SU-DHL-6 (cell line): ENCODE measurements at regions not wholly inside any gene's neighbourhood (a gene's known extent, or its start where the extent isn't known, plus 50 kb on each side); places are given as distances from the start of the nearest gene placed in this dataset.

ENCODE experiments used
- EZH2phosphoT487 ChIP-seq: fragments of 200-600 bp; sonication (generic), shearing (Covaris generic); conservative IDR thresholded peaks from 2 replicates; pipeline ENCODE4 v1.6.1; 2018; ENCODE audit warnings: mild to moderate bottlenecking, antibody characterized with exemption, low read length, moderate library complexity, mixed read lengths
- TF ChIP-seq, protein P1 (sequence below): fragments of 200-600 bp; sonication (generic); IDR thresholded peaks from one replicate; pipeline ENCODE4 v1.5.1; 2017; ENCODE audit warnings: antibody characterized with exemption, mild to moderate bottlenecking, low read length, moderate library complexity; ENCODE audit not compliant: insufficient read depth, poor library complexity, severe bottlenecking

DNA sequence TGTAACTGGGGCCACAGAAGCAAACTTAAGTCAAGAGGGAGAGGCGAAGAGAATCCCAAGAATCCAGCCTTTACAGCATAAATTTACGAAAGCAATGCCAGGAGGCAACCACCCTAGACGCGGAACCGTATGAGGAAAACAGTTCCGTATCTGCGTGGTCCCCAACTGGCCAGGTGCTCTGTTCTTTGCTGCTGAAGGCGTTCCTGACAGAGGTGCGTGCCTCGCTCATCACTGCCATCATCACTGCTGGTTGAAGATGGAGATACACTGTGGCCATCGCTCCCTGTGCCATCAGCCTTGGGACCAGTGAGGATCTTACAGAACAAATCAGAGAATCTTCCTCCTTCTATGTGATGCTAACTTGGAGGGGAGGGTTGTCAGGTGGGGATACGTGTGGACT is 270.5 kb upstream of the B3GAT1 start:
- TF ChIP-seq, protein P1, sequence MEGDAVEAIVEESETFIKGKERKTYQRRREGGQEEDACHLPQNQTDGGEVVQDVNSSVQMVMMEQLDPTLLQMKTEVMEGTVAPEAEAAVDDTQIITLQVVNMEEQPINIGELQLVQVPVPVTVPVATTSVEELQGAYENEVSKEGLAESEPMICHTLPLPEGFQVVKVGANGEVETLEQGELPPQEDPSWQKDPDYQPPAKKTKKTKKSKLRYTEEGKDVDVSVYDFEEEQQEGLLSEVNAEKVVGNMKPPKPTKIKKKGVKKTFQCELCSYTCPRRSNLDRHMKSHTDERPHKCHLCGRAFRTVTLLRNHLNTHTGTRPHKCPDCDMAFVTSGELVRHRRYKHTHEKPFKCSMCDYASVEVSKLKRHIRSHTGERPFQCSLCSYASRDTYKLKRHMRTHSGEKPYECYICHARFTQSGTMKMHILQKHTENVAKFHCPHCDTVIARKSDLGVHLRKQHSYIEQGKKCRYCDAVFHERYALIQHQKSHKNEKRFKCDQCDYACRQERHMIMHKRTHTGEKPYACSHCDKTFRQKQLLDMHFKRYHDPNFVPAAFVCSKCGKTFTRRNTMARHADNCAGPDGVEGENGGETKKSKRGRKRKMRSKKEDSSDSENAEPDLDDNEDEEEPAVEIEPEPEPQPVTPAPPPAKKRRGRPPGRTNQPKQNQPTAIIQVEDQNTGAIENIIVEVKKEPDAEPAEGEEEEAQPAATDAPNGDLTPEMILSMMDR = no peak
- no peak for TF ChIP-seq EZH2phosphoT487
